HG02870 (cell line): ENCODE measurements at regions not wholly inside any gene's neighbourhood (a gene's known extent, or its start where the extent isn't known, plus 50 kb on each side); places are given as distances from the start of the nearest gene placed in this dataset.

Source experiments
- ATAC-seq: cut with Tn5 transposase; IDR thresholded peaks from one replicate; pipeline ENCODE4 v1.9.1; 2021; ENCODE audit warnings: mild to moderate bottlenecking, moderate library complexity; ENCODE audit not compliant: unreplicated experiment

- ATAC-seq, result peak; percentile 68
These were observed 53.8 kb downstream of the IER5 start for GRCh38 chr1:181142096-181142958.

GRCh38 chr1:181143102-181143859 is 54.8 kb downstream of the IER5 start:
- ATAC-seq, result no peak

- ATAC-seq, result no peak
These were observed 55.7 kb downstream of the IER5 start for GRCh38 chr1:181144238-181144637.

- no peak for ATAC-seq
These were observed 60.1 kb downstream of the IER5 start for GRCh38 chr1:181148636-181149035.

GRCh38 chr1:181149326-181150125 is 61.0 kb downstream of the IER5 start:
- peak; percentile 86 for ATAC-seq

GRCh38 chr1:181150273-181150672 is 61.8 kb downstream of the IER5 start:
- no peak for ATAC-seq

GRCh38 chr1:181150842-181151241 is 62.3 kb downstream of the IER5 start:
- no peak for ATAC-seq

- ATAC-seq, result no peak
These were observed 63.2 kb downstream of the IER5 start for GRCh38 chr1:181151378-181152326.

- peak; percentile 69 for ATAC-seq
These were observed 64.6 kb downstream of the IER5 start for GRCh38 chr1:181152892-181153633.

- ATAC-seq, result no peak
These were observed 65.1 kb downstream of the IER5 start for GRCh38 chr1:181153634-181153961.

GRCh38 chr1:181155339-181155738 is 66.8 kb downstream of the IER5 start:
- ATAC-seq, result no peak

- ATAC-seq, result no peak
These were observed 71.1 kb downstream of the IER5 start for GRCh38 chr1:181159451-181160140.

GRCh38 chr1:181160322-181160721 is 71.8 kb downstream of the IER5 start:
- ATAC-seq, result no peak

GRCh38 chr1:181160998-181161870 is 72.7 kb downstream of the IER5 start:
- ATAC-seq, result no peak

- no peak for ATAC-seq
These were observed 75.2 kb downstream of the IER5 start for GRCh38 chr1:181163662-181164061.

- ATAC-seq, result peak; percentile 94
These were observed 78.1 kb downstream of the IER5 start for GRCh38 chr1:181166377-181167196.

GRCh38 chr1:181169281-181169865 is 80.9 kb downstream of the IER5 start:
- no peak for ATAC-seq
